ENCODE measurements at regions not wholly inside any gene's neighbourhood (a gene's known extent, or its start where the extent isn't known, plus 50 kb on each side); places are given as distances from the start of the nearest gene placed in this dataset.

DNA sequence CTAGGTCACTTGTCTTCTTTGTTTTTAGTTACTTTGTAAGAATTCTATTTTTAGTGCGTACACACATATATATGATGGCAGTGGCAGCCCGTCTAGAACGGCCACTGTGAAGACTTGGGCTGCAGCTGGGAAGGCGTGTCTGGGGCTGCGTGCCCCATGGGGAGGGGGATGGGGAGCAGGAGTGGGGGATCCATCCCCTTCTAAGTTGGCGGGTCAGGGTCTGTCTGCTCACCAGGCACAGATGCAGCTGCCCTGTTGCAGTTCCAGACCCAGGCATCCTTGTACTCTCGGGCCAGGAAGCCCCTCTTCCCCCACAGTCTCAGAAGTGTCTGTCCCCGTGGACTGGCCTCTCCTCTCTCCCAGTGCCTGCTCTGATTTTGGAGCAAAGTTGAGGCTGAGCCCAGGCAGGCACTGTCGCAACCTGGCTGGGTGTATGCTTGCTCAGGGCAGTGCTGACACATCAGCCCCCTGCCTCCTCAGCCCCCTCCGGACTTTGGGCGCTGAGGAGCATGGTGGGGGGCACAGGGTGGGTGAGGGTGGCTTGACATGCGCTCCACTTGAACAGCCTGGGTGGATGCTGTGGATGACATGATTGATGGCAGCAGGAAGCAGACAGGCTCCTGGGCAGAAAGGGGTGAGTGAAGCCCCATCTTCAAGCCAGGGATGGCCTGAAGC is 271.2 kb upstream of the NAV3 start:
- TF ChIP-seq CTCF (IDR thresholded peaks at IDR 0.05) (no peak), POLR2A (IDR thresholded peaks at IDR 0.05) (no peak)
